Mucosa of rectum (tissue), 2 donors: ENCODE measurements at regions not wholly inside any gene's neighbourhood (a gene's known extent, or its start where the extent isn't known, plus 50 kb on each side); places are given as distances from the start of the nearest gene placed in this dataset.
A peak's percentile ranks its signal among the peaks of the same experiment; 100 is the strongest.
"Not testable (repeated sequence)": the region's sequence is repeated elsewhere in the genome, so short reads cannot be mapped to it uniquely, and the experiment has no call there.

Experiments used
- H3K27ac ChIP-seq, 2 donors: one replicate each; pipeline ENCODE4 v1.7.0; 2013; ENCODE audit warnings: inconsistent platforms in 2 of 2, low read depth in 2 of 2, low read length in 2 of 2
- H3K27me3 ChIP-seq, 2 donors: one replicate each; pipeline ENCODE4 v1.7.0; 2013; ENCODE audit warnings: low read length in 2 of 2; ENCODE audit not compliant: control insufficient read depth in 2 of 2, insufficient read depth in 2 of 2
- H3K36me3 ChIP-seq, 2 donors: one replicate each; pipeline ENCODE4 v1.7.0; 2013; ENCODE audit warnings: low read length in 2 of 2; ENCODE audit not compliant: control insufficient read depth in 2 of 2, insufficient read depth in 2 of 2
- H3K4me1 ChIP-seq, 2 donors: one replicate each; pipeline ENCODE4 v1.7.0; 2013; ENCODE audit warnings: low read length in 2 of 2, mild to moderate bottlenecking in 1 of 2; ENCODE audit not compliant: control insufficient read depth in 2 of 2, insufficient read depth in 2 of 2
- H3K4me3 ChIP-seq, 2 donors: one replicate each; pipeline ENCODE4 v1.7.0; 2013; ENCODE audit warnings: low read length in 2 of 2
- H3K9ac ChIP-seq, 2 donors: one replicate each; pipeline ENCODE4 v1.7.0; 2013; ENCODE audit warnings: low read length in 2 of 2, low read depth in 1 of 2, mild to moderate bottlenecking in 1 of 2
- H3K9me3 ChIP-seq, 2 donors: one replicate each; pipeline ENCODE4 v1.7.0; 2013; ENCODE audit warnings: low read length in 2 of 2; ENCODE audit not compliant: control insufficient read depth in 2 of 2
- donor health status: healthy.
- donor health status: Normal muscosa, but diverticular disease.

- peaks cover 0 to 5% of the 10 kb centered on the region in 2 donors for H3K4me1 ChIP-seq
- H3K9ac ChIP-seq, result no peak overlapping the region
- H3K4me3 ChIP-seq, result no peak overlapping the region
- H3K9me3 ChIP-seq, result no peaks in the 10 kb centered on the region
- H3K27me3 ChIP-seq, result no peaks in the 10 kb centered on the region
- no peaks in the 10 kb centered on the region for H3K36me3 ChIP-seq
- no peak overlapping the region for H3K27ac ChIP-seq
These were observed 87.0 kb downstream of the PLSCR2 start for GRCh38 chr3:146382386-146382785.

GRCh38 chr3:146380046-146380445, 89.3 kb downstream of the PLSCR2 start:
- Histone ChIP-seq H3K4me1 (peaks cover 0 to 5% of the 10 kb centered on the region in 2 donors), H3K9ac (no peak overlapping the region)

GRCh38 chr3:146375219-146375618, 94.1 kb downstream of the PLSCR2 start:
- H3K4me3 ChIP-seq, result no peak overlapping the region
- no peaks in the 10 kb centered on the region for H3K36me3 ChIP-seq
- no peaks in the 10 kb centered on the region for H3K4me1 ChIP-seq
- no peak overlapping the region for H3K9ac ChIP-seq
- no peak overlapping the region for H3K27ac ChIP-seq
- H3K27me3 ChIP-seq, result no peaks in the 10 kb centered on the region
- no peaks in the 10 kb centered on the region for H3K9me3 ChIP-seq

More at GRCh38 chr3:146380046-146380445, 89.3 kb downstream of the PLSCR2 start:
- H3K9me3 ChIP-seq, result no peaks in the 10 kb centered on the region
- no peaks in the 10 kb centered on the region for H3K27me3 ChIP-seq
- H3K27ac ChIP-seq, result peak overlapping the region in 1 of 2 donors; percentile 58
- H3K36me3 ChIP-seq, result no peaks in the 10 kb centered on the region
- peak overlapping the region in 1 of 2 donors; percentile 10 for H3K4me3 ChIP-seq

GRCh38 chr3:146374146-146374545, 95.2 kb downstream of the PLSCR2 start:
- Histone ChIP-seq H3K27me3 (no peaks in the 10 kb centered on the region), H3K27ac (no peak overlapping the region), H3K36me3 (no peaks in the 10 kb centered on the region), H3K9me3 (no peaks in the 10 kb centered on the region), H3K4me3 (no peak overlapping the region), H3K9ac (no peak overlapping the region), H3K4me1 (peaks cover 0 to 2% of the 10 kb centered on the region in 2 donors)

- H3K4me1 ChIP-seq, result peaks cover 0 to 2% of the 10 kb centered on the region in 2 donors
- no peaks in the 10 kb centered on the region for H3K27me3 ChIP-seq
- H3K4me3 ChIP-seq, result no peak overlapping the region
- H3K36me3 ChIP-seq, result no peaks in the 10 kb centered on the region
- H3K27ac ChIP-seq, result no peak overlapping the region
- H3K9ac ChIP-seq, result no peak overlapping the region
- H3K9me3 ChIP-seq, result no peaks in the 10 kb centered on the region
These were observed 97.5 kb downstream of the PLSCR2 start for GRCh38 chr3:146371902-146372301.

GRCh38 chr3:146368882-146369523, 100.4 kb downstream of the PLSCR2 start:
- Histone ChIP-seq H3K9me3 (no peaks in the 10 kb centered on the region), H3K4me3 (no peak overlapping the region), H3K9ac (no peak overlapping the region), H3K27ac (peak overlapping the region in 1 of 2 donors; percentile 21), H3K4me1 (peaks cover 0 to 2% of the 10 kb centered on the region in 2 donors), H3K27me3 (no peaks in the 10 kb centered on the region), H3K36me3 (no peaks in the 10 kb centered on the region)

GRCh38 chr3:146359841-146360240, 108.9 kb upstream of the PLSCR4 start:
- no peaks in the 10 kb centered on the region for H3K4me1 ChIP-seq
- H3K27me3 ChIP-seq, result no peaks in the 10 kb centered on the region
- H3K27ac ChIP-seq, result no peak overlapping the region
- H3K9me3 ChIP-seq, result peaks cover 0 to 3% of the 10 kb centered on the region in 2 donors
- H3K36me3 ChIP-seq, result no peaks in the 10 kb centered on the region
- H3K9ac ChIP-seq, result no peak overlapping the region
- H3K4me3 ChIP-seq, result no peak overlapping the region

GRCh38 chr3:146354421-146354820, 103.5 kb upstream of the PLSCR4 start:
- H3K27me3 ChIP-seq, H3K9ac ChIP-seq, H3K4me3 ChIP-seq, H3K36me3 ChIP-seq, H3K4me1 ChIP-seq, H3K9me3 ChIP-seq, H3K27ac ChIP-seq: not testable (repeated sequence)

GRCh38 chr3:146350852-146351251, 99.9 kb upstream of the PLSCR4 start:
- Histone ChIP-seq H3K4me1 (peaks cover 0 to 3% of the 10 kb centered on the region in 2 donors), H3K27me3 (no peaks in the 10 kb centered on the region), H3K9me3 (no peaks in the 10 kb centered on the region), H3K27ac (no peak overlapping the region), H3K36me3 (no peaks in the 10 kb centered on the region), H3K4me3 (no peak overlapping the region), H3K9ac (no peak overlapping the region)

GRCh38 chr3:146345900-146346299, 95.0 kb upstream of the PLSCR4 start:
- H3K9ac ChIP-seq, result no peak overlapping the region
- peaks cover 0 to 3% of the 10 kb centered on the region in 2 donors for H3K4me1 ChIP-seq
- H3K27me3 ChIP-seq, result no peaks in the 10 kb centered on the region
- no peaks in the 10 kb centered on the region for H3K36me3 ChIP-seq
- no peak overlapping the region for H3K27ac ChIP-seq
- H3K9me3 ChIP-seq, result no peaks in the 10 kb centered on the region
- no peak overlapping the region for H3K4me3 ChIP-seq
